Activated naive CD8-positive, alpha-beta T cell treated with anti-CD3 and anti-CD28 coated beads for 36 hours (primary cell): ENCODE measurements at regions not wholly inside any gene's neighbourhood (a gene's known extent, or its start where the extent isn't known, plus 50 kb on each side); places are given as distances from the start of the nearest gene placed in this dataset.

Source experiments
- DNase-seq: peaks from one replicate; pipeline ENCODE4 v3.0.0; 2021
- H3K27ac Mint-ChIP-seq: one replicate; pipeline ENCODE4 v1.8.0; 2022; ENCODE audit warnings: mild to moderate bottlenecking, moderate library complexity, mixed read lengths
- H3K27me3 Mint-ChIP-seq: one replicate; pipeline ENCODE4 v1.8.0; 2022; ENCODE audit warnings: mild to moderate bottlenecking, mixed read lengths
- H3K36me3 Mint-ChIP-seq: one replicate; pipeline ENCODE4 v1.8.0; 2021; ENCODE audit warnings: mild to moderate bottlenecking, mixed read lengths
- H3K4me1 Mint-ChIP-seq: one replicate; pipeline ENCODE4 v1.8.0; 2021; ENCODE audit warnings: mixed read lengths
- H3K4me3 Mint-ChIP-seq: one replicate; pipeline ENCODE4 v1.8.0; 2022; ENCODE audit warnings: mild to moderate bottlenecking, moderate library complexity, mixed read lengths
- H3K9me3 Mint-ChIP-seq: one replicate; pipeline ENCODE4 v1.8.0; 2022; ENCODE audit warnings: mixed read lengths

DNA sequence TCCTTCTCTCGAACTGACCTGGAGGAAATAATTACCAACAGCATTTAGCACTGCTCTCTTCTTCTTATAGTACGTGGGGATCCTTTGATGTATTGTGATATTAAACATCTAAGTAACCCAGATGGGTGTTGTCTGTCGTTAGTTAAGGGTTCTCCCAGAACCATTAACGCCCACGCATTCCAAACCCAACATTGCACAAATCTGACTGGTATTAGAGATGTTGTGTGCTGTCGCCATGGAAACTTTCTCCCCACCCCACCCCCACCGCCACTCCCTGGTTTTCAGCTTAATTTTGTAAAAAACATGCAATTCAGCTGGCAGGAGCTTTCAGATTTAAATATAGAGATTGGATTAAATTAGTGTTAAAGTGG lies 1495.2 kb downstream of the TBC1D22A start:
- no peaks in the 10 kb centered on the region for H3K4me1 Mint-ChIP-seq
- no peak for DNase-seq
- no peak overlapping the region for H3K27ac Mint-ChIP-seq
- no peaks in the 10 kb centered on the region for H3K9me3 Mint-ChIP-seq
- no peak overlapping the region for H3K4me3 Mint-ChIP-seq
- no peaks in the 10 kb centered on the region for H3K36me3 Mint-ChIP-seq
- peaks cover 11% of the 10 kb centered on the region for H3K27me3 Mint-ChIP-seq

DNA sequence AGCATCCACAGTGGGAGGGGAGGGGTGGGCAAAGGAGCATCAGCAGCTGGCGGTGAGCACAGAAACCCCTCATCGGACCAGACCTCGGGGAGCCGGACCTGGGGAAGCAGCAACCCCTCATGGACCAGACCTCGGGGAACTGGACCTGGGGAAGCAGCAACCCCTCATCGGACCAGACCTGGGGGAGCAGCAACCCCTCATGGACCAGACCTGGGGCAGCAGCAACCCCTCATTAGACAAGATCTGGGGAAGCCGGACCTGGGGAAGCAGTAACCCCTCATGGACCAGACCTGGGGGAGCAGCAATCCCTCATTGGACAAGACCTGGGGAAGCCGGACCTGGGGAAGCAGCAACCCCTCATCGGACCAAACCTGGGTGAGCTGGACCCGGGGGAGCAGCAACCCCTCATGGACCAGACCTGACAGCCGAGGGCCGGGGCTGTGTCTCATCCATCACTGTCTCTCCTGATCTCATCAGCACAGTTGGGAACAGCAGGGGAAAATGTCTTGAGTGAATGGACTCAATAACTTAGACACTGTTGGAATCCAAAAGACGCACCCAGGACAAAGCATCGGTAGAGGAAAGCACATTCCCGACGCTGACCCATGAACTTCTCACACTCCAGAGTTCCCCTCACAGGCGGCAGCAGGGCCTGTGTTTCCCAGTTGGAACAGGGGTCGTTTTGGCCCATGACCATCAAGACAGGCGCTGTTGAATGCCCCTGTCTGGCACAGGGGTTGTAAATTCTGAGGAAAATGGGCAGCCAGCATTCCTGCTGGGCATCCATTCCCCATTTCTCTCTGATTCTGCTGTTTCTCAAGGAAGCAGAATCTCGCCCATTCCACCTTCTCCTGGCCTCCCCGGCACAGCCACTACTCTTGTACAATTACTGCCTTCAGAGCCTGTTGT lies 1494.6 kb downstream of the TBC1D22A start:
- H3K27me3 Mint-ChIP-seq = peaks cover 11% of the 10 kb centered on the region
- H3K4me3 Mint-ChIP-seq = no peak overlapping the region
- no peak overlapping the region for H3K27ac Mint-ChIP-seq
- no peaks in the 10 kb centered on the region for H3K4me1 Mint-ChIP-seq
- no peaks in the 10 kb centered on the region for H3K9me3 Mint-ChIP-seq
- no peaks in the 10 kb centered on the region for H3K36me3 Mint-ChIP-seq
- DNase-seq = no peak

DNA sequence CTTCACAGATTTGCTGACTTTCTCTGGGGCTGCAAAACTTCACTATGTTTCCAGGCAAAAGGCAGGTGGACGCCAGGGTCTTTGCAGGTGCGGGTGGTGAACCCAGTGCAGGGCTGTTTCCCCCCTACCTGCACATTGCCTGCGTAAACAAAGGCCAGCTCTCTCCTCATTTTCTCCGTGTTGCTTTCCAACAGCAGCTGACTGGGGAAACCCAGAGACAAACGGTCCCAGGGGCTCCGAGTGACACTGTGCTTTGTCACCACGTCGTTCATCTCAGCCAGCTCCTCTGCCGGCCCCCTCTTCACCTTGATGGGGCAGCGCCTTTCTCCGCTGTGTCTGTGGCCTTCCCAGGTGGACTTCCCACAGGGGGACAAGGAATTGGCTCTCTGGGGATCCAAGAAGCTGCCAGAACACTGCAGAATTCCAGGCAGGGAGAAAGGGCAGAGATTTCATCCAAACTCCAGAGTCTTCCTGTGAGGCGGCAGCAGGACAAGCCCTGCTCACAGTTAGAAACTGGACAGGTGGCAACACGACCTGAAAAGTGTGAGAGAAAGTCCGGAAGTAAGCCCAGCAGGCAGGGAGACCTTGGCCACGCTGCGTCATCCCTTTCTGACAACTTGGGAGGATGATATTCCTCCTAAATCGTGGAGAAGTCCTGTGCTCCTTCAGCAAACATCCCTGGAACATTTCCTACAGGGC lies 1493.7 kb downstream of the TBC1D22A start:
- H3K4me1 Mint-ChIP-seq = no peaks in the 10 kb centered on the region
- no peaks in the 10 kb centered on the region for H3K9me3 Mint-ChIP-seq
- no peak overlapping the region for H3K4me3 Mint-ChIP-seq
- H3K27me3 Mint-ChIP-seq = peaks cover 11% of the 10 kb centered on the region
- no peaks in the 10 kb centered on the region for H3K36me3 Mint-ChIP-seq
- no peak for DNase-seq
- no peak overlapping the region for H3K27ac Mint-ChIP-seq

DNA sequence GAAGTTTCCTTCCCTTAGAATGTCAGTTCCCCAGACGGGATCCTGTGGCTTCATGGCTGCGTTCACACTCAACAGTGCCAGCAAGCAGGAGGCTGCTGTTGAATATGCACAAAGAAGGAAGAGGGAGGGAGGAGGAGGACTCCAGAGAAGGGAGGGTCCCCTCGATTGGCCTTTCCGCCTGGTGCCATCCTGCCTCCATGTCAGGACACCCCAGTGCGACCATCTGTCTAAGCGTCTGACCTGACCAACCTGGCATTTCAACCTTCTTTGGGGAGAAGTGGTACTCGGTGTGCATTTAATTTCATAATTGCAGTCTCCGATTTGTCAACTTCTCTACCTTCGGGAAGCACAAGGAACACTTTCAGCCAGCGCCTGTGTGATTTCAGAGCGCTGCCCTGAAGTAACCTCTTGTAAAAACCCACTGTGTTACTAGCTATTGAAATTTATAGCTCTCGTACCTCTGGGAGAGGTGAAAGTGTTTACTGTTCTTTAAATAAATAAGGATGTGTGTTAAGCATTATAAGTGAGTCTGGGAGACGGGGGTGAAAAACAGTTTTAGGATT lies 1491.9 kb downstream of the TBC1D22A start:
- Mint-ChIP-seq H3K4me1 (no peaks in the 10 kb centered on the region), H3K9me3 (no peaks in the 10 kb centered on the region), H3K4me3 (no peak overlapping the region), H3K27me3 (peaks cover 11% of the 10 kb centered on the region), H3K27ac (no peak overlapping the region), H3K36me3 (no peaks in the 10 kb centered on the region)
- DNase-seq = no peak

DNA sequence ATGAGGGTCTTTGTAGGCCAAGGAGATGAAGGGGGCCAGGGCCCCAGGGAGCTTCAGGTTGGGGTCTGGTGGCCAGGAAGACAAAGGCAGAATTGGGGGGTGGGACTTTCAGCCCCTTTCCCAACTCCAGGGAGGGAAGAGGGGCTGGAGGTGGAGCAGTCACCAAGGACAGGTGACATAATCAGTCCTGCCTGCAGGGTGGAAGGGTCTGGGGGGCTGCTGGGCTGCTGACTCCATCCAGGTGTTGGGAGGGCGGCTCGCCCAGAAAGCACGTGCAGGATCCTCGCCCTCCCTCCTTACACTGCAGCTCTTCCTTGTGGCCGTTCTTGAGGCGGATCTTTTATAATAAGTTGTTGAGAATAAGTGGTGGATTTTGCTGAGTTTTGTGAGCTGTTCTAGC lies 1491.1 kb downstream of the TBC1D22A start:
- no peak overlapping the region for H3K4me3 Mint-ChIP-seq
- H3K27ac Mint-ChIP-seq = no peak overlapping the region
- no peaks in the 10 kb centered on the region for H3K36me3 Mint-ChIP-seq
- H3K4me1 Mint-ChIP-seq = no peaks in the 10 kb centered on the region
- H3K27me3 Mint-ChIP-seq = peaks cover 11% of the 10 kb centered on the region
- no peaks in the 10 kb centered on the region for H3K9me3 Mint-ChIP-seq
- DNase-seq = no peak

DNA sequence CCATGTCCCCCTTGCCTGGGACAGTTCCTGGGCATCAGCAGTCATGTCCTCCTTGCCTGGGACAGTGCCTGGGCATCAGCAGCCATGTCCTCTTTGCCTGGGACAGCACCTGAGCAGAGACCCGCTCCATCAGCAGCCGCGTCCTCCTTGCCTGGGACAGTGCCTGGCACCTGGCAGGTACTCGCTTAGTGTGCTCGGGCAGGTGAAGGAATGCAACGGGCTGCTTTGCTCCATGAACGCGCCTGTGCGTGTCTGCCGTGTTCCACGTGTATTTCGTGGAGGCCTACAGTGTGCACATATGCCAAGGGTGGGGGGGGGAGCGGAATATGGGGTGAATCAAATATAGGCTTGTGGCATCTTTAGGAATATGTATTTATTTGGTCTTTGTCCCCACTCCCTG lies 1490.7 kb downstream of the TBC1D22A start:
- Mint-ChIP-seq H3K27me3 (peaks cover 11% of the 10 kb centered on the region), H3K4me3 (no peak overlapping the region), H3K9me3 (no peaks in the 10 kb centered on the region), H3K36me3 (no peaks in the 10 kb centered on the region), H3K4me1 (no peaks in the 10 kb centered on the region), H3K27ac (no peak overlapping the region)
- DNase-seq = no peak

DNA sequence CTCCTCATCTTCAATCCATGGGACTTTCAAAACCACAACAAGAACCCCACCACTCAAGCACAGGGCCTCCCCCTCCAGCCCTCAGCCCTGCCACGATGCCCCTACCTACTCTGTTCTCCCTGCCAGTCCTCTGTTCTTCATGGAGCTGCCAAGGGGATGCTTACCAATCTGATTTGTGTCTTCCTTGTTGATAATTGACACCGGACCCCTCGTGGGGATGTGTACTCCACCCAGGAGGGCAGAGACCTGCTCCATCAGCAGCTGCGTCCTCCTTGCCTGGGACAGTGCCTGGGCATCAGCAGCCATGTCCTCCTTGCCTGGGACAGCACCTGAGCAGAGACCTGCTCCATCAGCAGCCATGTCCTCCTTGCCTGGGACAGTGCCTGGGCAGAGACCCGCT lies 1489.2 kb downstream of the TBC1D22A start:
- no peak overlapping the region for H3K4me3 Mint-ChIP-seq
- H3K36me3 Mint-ChIP-seq = no peaks in the 10 kb centered on the region
- no peak for DNase-seq
- peaks cover 11% of the 10 kb centered on the region for H3K27me3 Mint-ChIP-seq
- no peaks in the 10 kb centered on the region for H3K9me3 Mint-ChIP-seq
- H3K4me1 Mint-ChIP-seq = no peaks in the 10 kb centered on the region
- H3K27ac Mint-ChIP-seq = no peak overlapping the region

DNA sequence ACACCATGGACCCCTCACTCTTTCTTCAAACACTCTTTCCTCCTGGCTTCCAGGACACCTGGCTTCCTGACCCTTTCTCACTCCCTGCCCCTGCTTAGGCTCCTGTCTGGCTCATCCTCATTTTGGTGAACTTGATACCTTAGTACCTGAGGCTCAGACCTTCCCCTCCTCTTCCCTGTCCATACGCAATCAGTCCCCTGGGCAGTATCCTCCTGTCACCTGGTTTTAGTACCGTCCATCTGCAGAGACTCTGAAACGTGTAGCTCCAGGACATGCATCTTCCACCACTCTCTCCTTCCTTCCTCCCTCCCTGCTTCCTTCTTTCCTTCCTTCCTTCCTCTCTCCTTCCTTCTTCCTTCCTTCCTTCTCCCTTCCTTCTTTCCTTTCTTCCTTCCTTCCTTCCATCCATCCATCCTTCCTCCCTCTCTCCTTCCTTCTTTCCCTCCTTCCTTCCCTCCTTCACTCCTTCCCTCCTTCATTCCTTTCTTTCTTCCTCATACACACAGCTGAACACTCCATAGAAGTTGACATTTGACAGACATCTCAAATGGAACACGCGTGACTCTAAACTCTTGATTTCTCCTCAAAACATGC lies 1488.6 kb downstream of the TBC1D22A start:
- no peaks in the 10 kb centered on the region for H3K4me1 Mint-ChIP-seq
- H3K27ac Mint-ChIP-seq = no peak overlapping the region
- no peak for DNase-seq
- peaks cover 11% of the 10 kb centered on the region for H3K27me3 Mint-ChIP-seq
- no peak overlapping the region for H3K4me3 Mint-ChIP-seq
- no peaks in the 10 kb centered on the region for H3K9me3 Mint-ChIP-seq
- no peaks in the 10 kb centered on the region for H3K36me3 Mint-ChIP-seq

DNA sequence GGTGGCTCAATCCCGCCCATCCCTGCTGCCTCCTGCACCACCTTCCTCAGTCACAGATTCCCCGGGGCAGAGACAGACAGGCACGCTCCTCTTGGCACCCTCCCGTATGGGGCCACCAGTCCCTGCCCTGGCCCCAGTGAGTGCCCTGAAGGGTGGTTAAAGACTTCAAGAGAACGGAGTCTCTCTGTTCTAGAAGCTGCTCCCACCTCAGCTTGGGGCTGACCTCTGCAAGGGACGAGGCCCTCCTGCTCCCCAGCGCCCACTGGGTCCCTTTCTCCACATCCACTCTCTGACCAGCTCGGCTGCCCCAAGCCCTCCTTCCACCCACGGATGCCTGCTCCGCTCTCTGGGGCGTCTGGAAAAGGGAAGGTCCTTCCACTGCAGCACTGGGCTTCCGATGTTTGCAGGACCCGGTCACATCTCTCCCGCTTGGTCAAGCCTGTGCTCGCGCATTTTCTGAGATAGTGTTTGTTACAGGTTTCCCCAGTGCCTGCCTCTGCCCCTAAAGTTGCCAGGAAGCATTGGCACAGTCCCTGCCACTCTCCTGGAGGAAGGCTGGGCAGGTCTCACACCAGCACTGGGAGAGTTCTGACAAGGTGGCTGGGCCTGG lies 1487.9 kb downstream of the TBC1D22A start:
- H3K4me3 Mint-ChIP-seq = no peak overlapping the region
- no peaks in the 10 kb centered on the region for H3K9me3 Mint-ChIP-seq

DNA sequence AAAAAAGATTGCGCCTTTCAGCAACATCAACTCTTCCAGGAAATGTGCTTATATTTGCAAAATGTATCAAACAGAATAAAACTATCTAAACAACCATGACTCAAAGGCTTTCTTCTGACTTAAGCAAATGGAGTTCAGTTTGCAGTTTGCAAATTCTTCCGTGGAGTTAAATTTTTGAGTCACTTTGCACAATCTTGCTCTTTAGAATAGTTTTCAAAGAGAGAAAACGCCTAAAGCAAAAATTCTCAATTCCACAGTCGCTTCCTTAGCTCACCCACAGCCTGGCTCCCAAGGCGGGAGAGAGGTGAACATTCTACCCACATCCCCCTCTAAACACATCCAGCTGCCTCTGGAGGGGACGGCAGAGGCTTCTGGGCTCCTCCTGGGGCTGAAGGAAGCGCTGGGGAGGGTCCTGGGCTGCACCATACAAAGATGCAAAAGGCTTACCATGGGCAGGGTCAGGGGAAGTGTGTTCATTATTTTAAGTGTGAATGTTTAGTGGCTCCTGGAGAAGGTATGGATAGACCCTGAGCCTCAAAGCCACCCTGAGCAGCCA lies 1487.3 kb downstream of the TBC1D22A start:
- DNase-seq = no peak
- Mint-ChIP-seq H3K27me3 (peaks cover 15% of the 10 kb centered on the region), H3K27ac (no peak overlapping the region), H3K4me3 (no peak overlapping the region), H3K36me3 (no peaks in the 10 kb centered on the region), H3K9me3 (no peaks in the 10 kb centered on the region), H3K4me1 (no peaks in the 10 kb centered on the region)

More for the DNA sequence above, 1487.9 kb downstream of the TBC1D22A start:
- H3K27ac Mint-ChIP-seq = no peak overlapping the region
- H3K4me1 Mint-ChIP-seq = no peaks in the 10 kb centered on the region
- no peak for DNase-seq
- no peaks in the 10 kb centered on the region for H3K36me3 Mint-ChIP-seq
- peaks cover 14% of the 10 kb centered on the region for H3K27me3 Mint-ChIP-seq

DNA sequence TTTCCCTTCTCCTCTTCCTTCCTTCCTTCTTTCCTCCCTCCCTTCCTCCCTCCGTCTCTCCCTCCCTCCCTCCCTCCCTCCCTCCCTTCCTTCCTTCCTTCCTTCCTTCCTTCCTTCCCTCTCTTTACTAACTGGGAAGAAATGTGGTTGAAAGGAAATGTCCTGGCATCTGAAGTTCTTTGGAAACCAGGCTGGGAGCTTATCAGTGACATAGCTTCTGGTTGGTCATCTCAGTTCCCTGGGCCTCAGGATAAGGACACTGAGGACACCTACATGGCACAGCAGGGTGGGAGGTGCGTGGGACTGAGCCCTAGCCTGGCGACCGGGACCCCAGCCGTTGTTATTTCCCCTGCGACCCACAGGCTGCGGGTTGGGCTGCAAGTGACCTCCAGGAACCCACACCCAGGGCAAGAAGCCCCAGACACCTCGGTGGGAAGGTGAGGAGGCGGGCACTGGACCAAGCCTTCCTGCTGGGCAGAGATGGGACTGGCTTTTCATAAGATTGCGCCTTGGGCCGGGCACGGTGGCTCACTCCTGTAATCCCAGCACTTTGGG lies 1486.5 kb downstream of the TBC1D22A start:
- H3K9me3 Mint-ChIP-seq = no peaks in the 10 kb centered on the region
- no peak overlapping the region for H3K4me3 Mint-ChIP-seq
- H3K27me3 Mint-ChIP-seq = peaks cover 12% of the 10 kb centered on the region
- no peak overlapping the region for H3K27ac Mint-ChIP-seq
- DNase-seq = no peak
- no peaks in the 10 kb centered on the region for H3K4me1 Mint-ChIP-seq
- H3K36me3 Mint-ChIP-seq = no peaks in the 10 kb centered on the region

DNA sequence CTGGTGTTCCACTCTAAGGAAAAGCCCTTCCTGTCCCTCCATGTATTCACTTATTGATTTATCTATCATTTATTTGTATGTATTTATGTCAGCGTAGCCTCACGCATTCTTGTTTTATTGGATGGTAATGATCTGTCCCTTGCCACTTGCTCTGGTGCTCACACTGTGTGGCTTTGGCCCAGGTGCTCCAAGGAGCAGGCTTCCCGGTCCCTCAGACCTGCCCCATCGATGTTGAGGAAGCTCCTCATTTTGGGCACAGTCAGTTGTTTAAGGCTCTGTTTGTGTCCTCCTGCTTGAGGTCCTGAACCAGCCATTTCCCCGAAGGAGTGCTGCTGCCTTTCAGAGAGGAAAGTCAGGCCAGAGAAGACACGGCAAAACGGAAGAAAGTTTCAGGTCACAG lies 1485.4 kb downstream of the TBC1D22A start:
- H3K4me3 Mint-ChIP-seq = no peak overlapping the region
- peaks cover 9% of the 10 kb centered on the region for H3K27me3 Mint-ChIP-seq
- H3K36me3 Mint-ChIP-seq = no peaks in the 10 kb centered on the region
- no peaks in the 10 kb centered on the region for H3K9me3 Mint-ChIP-seq
- DNase-seq = no peak
- no peak overlapping the region for H3K27ac Mint-ChIP-seq
- H3K4me1 Mint-ChIP-seq = no peaks in the 10 kb centered on the region

DNA sequence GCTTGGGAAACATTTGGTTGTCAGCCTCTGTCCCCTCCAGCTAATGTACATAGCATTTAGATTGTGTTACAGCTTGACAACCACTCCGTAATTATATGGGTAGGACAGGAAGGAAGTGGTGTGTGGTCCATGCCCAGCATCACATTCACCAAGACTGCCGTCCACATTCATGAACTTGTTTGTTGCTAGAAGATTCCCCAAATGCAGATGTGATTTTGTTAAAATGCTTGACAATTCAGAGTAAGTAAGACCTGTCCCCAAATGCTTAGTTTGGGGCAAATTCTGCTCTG lies 1482.7 kb downstream of the TBC1D22A start:
- Mint-ChIP-seq H3K27ac (no peak overlapping the region), H3K27me3 (peaks cover 13% of the 10 kb centered on the region), H3K9me3 (no peaks in the 10 kb centered on the region), H3K4me3 (no peak overlapping the region), H3K4me1 (peaks cover 2% of the 10 kb centered on the region), H3K36me3 (no peaks in the 10 kb centered on the region)
- no peak for DNase-seq

DNA sequence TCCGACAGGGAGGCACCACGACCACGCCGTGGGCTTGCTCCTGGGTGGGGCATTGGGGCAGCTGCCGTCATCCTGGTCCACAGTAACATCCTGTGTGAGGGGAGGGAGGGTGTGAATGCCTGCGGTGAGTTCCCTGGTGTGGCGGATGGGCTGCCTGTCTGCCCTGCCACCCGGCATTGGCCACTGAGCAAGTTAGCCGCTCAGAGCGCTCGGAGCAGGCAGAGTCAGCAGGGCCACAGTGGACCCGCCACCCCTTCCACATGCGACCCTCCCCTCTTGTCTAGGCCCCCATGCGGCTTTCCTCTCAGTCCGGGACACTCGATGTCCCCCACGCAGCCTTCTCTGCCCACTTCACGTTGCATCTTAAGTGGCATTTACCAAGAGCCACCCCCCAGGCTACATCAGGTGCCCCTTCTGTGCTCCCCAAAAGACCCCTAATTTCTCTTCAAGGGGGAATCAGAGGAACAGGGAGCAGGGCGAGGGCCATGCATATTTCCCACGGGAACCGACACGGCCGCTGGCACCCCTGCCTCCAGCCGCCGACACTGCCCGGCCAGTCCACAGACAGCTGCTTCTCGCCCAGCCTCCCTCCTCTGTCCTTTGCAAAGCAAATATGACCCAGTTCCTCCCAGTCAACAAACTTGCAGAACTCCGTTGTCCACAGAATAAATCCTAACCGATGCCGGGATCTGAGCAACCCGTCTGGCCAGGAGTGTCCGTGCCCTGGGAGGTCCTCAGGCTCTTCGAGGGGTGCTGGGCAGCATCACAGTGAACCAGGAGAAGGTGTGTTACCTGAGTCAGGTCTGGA lies 1482.1 kb downstream of the TBC1D22A start:
- peaks cover 2% of the 10 kb centered on the region for H3K4me1 Mint-ChIP-seq
- H3K27ac Mint-ChIP-seq = no peak overlapping the region
- no peak for DNase-seq
- no peaks in the 10 kb centered on the region for H3K36me3 Mint-ChIP-seq
- no peaks in the 10 kb centered on the region for H3K9me3 Mint-ChIP-seq
- H3K4me3 Mint-ChIP-seq = no peak overlapping the region
- peaks cover 13% of the 10 kb centered on the region for H3K27me3 Mint-ChIP-seq
